GM10266 (cell line): ENCODE measurements at regions not wholly inside any gene's neighbourhood (a gene's known extent, or its start where the extent isn't known, plus 50 kb on each side); places are given as distances from the start of the nearest gene placed in this dataset.

Source experiments
- DNase-seq: peaks from one replicate; pipeline ENCODE4 v3.0.0; 2012; ENCODE audit errors: extremely low spot score
- TF ChIP-seq, protein P1 (sequence below): IDR thresholded peaks from 2 replicates; pipeline ENCODE4 v1.5.1; 2012; ENCODE audit warnings: mild to moderate bottlenecking, low read depth; ENCODE audit not compliant: control insufficient read depth, insufficient read depth; ENCODE audit errors: missing control alignments

DNA sequence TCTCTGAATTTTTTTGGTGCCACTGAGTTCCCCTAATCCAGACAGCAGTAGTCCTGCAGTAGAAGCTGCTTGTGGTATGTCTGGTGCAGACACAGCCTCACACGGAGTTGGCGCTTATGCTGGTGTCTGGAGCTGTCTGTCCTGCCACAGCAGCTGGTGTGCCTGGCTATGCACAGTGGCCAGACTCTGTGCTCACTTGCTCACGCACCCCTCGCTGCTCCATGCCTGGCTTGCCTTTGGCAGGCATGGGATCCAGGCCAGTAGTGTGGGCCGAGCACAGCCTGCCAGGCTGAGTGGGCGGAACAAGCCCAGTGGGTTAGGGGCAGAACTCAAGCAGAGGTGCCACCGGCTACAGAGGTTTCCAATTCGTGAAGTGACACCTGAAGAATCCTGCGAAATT, 845.9 kb upstream of the PCDH9 start:
- DNase-seq, result no peak
- TF ChIP-seq, protein P1, sequence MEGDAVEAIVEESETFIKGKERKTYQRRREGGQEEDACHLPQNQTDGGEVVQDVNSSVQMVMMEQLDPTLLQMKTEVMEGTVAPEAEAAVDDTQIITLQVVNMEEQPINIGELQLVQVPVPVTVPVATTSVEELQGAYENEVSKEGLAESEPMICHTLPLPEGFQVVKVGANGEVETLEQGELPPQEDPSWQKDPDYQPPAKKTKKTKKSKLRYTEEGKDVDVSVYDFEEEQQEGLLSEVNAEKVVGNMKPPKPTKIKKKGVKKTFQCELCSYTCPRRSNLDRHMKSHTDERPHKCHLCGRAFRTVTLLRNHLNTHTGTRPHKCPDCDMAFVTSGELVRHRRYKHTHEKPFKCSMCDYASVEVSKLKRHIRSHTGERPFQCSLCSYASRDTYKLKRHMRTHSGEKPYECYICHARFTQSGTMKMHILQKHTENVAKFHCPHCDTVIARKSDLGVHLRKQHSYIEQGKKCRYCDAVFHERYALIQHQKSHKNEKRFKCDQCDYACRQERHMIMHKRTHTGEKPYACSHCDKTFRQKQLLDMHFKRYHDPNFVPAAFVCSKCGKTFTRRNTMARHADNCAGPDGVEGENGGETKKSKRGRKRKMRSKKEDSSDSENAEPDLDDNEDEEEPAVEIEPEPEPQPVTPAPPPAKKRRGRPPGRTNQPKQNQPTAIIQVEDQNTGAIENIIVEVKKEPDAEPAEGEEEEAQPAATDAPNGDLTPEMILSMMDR, result no peak

DNA sequence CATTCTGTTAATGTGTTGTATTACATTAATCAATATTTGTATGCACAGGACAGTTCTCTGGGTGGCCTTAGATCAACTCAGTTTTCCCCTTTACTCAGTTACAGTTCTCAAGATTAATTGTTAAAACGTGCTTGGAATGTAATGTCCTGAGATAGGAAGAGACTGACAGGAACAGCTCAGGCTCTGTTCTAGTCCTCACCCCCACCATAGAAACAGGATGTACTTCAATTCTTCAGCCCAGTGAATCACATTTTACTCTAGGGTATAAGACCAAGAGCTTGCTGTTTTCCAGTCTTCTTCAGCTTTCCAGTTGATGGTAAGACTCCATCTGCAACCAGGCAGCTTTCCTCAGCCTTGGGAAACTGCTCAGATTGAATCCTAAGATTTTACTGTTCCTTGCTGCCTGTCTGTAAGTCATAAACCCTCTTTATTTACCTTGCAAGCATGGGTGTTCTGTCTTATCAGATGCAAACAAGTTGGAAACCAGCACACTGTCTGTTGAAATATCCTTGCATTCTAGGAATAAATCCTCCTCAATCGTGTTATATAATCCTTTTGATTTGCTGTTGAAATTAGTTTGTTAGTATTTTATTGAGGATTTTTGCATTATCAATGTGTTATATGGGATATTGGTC, 836.9 kb upstream of the PCDH9 start:
- no peak for DNase-seq
- TF ChIP-seq, protein P1, result no peak

- TF ChIP-seq, protein P1, result no peak
- no peak for DNase-seq
These were observed 834.0 kb upstream of the PCDH9 start for GRCh38 chr13:68064001-68064770.

DNA sequence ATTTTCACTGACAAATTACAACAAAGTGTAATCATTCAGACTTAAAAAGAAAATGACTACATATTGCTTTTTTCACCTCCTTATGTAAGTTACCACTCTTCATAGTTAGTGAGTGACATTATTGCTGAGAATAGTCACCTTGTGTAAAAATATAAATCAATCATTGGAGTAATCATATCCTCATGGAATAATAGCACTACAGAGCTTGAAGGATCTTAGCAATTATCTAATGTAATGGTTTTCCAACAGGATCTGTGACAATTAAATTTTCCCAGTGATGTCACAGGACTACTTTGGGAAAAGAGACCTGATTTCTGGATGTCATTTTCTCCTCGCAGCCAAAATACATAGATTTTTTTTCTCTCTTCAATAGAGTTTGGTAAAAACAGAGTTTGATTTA, 833.0 kb upstream of the PCDH9 start:
- DNase-seq, result no peak
- TF ChIP-seq, protein P1, result no peak

GRCh38 chr13:68057836-68058235, 827.7 kb upstream of the PCDH9 start:
- TF ChIP-seq, protein P1, result no peak
- no peak for DNase-seq

DNA sequence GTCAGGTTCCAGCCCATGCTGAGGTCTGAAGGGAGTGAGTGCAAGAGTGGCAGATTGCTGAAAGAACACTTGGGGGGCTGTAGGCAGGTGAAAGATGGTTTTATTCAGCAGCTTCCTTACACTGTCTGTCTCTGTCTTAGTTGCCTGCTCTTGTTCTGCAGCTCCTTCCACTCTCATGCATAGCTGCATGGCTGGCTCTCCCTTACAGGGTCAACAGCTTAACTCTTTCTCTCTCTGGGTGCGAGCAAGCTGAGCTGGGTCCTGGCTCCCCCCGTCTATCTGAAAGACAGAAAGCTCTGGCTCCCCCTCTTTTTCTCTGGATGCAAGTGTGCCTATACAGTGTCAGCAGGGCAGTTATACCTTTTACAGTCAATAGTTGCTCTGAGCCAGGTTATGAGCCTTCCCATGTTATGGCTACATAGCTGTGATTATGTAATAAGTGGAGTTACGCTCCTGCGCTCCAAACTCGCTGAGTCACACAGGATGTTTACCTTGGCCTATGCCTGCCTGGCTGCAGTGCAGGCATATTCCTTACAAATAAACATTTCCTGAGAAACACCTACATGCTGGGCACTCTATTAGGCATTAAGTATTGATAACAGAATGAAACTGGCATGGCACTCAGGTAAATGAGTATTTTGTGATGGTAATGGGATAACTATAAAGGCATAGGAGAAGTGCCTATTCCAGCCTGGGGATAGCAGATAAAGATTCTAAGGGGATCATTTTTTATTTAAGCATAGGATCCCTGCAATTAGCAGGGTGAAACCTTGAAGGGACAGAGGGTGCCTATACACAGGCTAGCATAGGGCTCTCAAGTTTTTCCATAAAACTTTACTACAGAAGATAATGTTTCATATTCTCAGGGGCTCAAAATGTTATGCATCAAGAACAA, 826.9 kb upstream of the PCDH9 start:
- DNase-seq, result no peak
- TF ChIP-seq, protein P1, result no peak

- no peak for DNase-seq
- TF ChIP-seq, protein P1, result no peak
These were observed 821.8 kb upstream of the PCDH9 start for GRCh38 chr13:68051910-68052309.
